SK-N-MC (cell line): ENCODE measurements at regions not wholly inside any gene's neighbourhood (a gene's known extent, or its start where the extent isn't known, plus 50 kb on each side); places are given as distances from the start of the nearest gene placed in this dataset.

Source experiments
- EZH2 ChIP-seq: fragments of 200-600 bp; sonication (generic); IDR thresholded peaks from one replicate; pipeline ENCODE4 v1.6.1; 2017; ENCODE audit warnings: antibody characterized with exemption
- FOXP2 ChIP-seq: optimal IDR thresholded peaks from 2 replicates; pipeline ENCODE3; 2011; ENCODE audit warnings: mild to moderate bottlenecking, moderate library complexity; ENCODE audit not compliant: insufficient read depth; ENCODE audit errors: extremely low read length, control extremely low read depth
- POLR2AphosphoS5 ChIP-seq: IDR thresholded peaks from 2 replicates; pipeline ENCODE4 v1.6.1; 2012; ENCODE audit warnings: mild to moderate bottlenecking, low read depth, low read length, borderline replicate concordance

- TF ChIP-seq POLR2AphosphoS5, result no peak
- no peak for TF ChIP-seq EZH2
- TF ChIP-seq FOXP2, result no peak
Observed at GRCh38 chr12:75767957-75768356, 256.5 kb upstream of the KRR1 start.
